Suprapubic skin (tissue), 3 donors: ENCODE measurements at regions not wholly inside any gene's neighbourhood (a gene's known extent, or its start where the extent isn't known, plus 50 kb on each side); places are given as distances from the start of the nearest gene placed in this dataset.

Source experiments
- CTCF ChIP-seq, 2 donors: fragments of 200-600 bp in 1 of 2; fragments of 450-650 bp in 1 of 2; sonication (generic) in 1 of 2; IDR thresholded peaks; one replicate each; pipeline ENCODE4 v1.5.1; 2016 to 2019; ENCODE audit warnings: antibody characterized with exemption in 2 of 2, mild to moderate bottlenecking in 1 of 2, moderate library complexity in 1 of 2
- POLR2A ChIP-seq, 2 donors: fragments of 450-650 bp; IDR thresholded peaks; one replicate each; pipeline ENCODE4 v1.6.1; 2017; ENCODE audit warnings: antibody characterized with exemption in 2 of 2, mild to moderate bottlenecking in 2 of 2, moderate library complexity in 2 of 2

GRCh38 chr5:97608501-97608900 is 425.5 kb upstream of the RIOK2 start:
- TF ChIP-seq CTCF (IDR thresholded peaks at IDR 0.05) (no peak), POLR2A (IDR thresholded peaks at IDR 0.05) (no peak)
